HFF-Myc (cell line): ENCODE measurements at regions not wholly inside any gene's neighbourhood (a gene's known extent, or its start where the extent isn't known, plus 50 kb on each side); places are given as distances from the start of the nearest gene placed in this dataset.

Source experiments
- DNase-seq: peaks from one replicate; pipeline ENCODE4 v3.0.0-alpha.2; 2011; ENCODE audit warnings: low read depth; ENCODE audit errors: extremely low read depth
- H3K4me3 ChIP-seq: replicated peaks from 2 replicates; pipeline ENCODE4 v1.5.1; 2011; ENCODE audit warnings: low read depth, mild to moderate bottlenecking, control low read depth, low read length
- CTCF ChIP-seq: IDR thresholded peaks from 2 replicates; pipeline ENCODE4 v1.5.1; 2012; ENCODE audit warnings: mild to moderate bottlenecking, low read depth, low read length, control low read depth; ENCODE audit errors: missing control alignments

DNA sequence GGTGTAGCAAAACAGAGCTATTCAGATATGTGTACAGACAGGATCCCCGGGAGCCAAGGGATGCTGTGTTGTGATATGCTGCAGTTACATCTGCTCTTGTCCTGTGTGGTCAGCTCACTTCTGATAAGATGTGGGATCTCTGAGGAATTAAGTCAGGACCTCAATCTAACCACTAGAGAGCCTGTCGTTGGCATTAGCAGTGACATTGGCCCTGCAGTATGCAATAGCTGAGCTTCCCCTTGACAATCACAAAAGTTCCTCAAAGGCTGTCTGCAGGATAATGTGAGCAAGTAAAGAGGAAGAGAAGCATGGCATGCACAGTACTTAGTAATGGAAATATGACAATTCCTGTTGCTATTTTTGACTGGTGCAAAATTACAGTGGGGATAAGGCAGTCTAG, 203.4 kb upstream of the MIR17HG start:
- no peak for DNase-seq
- H3K4me3 ChIP-seq = no peak overlapping the region
- TF ChIP-seq CTCF = no peak

- TF ChIP-seq CTCF = no peak
- DNase-seq = no peak
Measured at GRCh38 chr13:91144486-91144885, 203.0 kb upstream of the MIR17HG start.

DNA sequence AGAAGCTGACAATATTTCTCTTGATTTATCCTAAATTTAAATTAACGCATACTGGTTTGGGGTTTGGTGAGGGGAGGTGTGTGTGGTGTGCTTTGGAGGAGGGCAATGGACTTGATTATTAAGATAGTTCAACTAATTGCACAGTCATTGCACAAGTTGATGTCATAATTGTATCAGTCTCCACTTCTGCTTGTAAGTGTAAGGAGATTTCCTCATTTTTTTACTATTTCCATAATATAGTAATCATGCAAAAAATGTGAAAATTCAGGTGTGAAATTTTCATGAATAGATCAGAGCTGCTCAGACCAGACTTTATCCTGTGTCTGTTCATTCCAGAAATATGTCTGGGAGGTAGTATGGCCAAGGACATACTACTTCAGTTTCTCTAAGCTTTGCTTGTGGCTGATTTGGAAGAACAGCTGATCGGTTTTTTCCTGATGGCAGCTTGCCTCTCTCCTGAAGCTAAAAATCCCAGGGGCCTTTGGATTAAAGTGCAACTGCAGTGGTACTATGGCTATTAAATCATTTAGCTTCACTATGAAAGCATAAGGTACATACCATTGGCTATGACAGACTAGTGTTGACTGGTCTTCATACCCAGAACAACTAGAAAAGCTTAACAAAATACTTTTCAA, 201.8 kb upstream of the MIR17HG start:
- TF ChIP-seq CTCF = no peak
- no peak for DNase-seq
- H3K4me3 ChIP-seq = no peak overlapping the region

More at GRCh38 chr13:91144486-91144885, 203.0 kb upstream of the MIR17HG start:
- no peak overlapping the region for H3K4me3 ChIP-seq

DNA sequence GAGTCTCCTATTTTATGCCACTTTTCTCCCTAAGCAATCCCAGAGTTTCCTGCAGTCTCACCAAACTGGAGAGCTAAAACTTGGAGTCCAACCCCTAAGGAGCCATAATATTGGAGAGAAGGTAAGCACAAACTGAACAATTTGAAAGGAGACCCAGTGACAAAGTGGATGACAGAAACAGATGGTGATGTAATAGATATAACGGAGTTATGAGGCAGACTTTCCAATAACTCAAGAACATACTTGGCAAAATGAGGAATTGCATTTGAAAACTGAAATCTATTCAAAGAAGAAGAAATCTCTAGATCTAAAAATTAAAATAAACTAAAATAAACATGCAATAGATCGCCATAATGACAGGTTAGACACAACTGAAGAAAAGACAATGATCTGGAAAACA, 200.9 kb upstream of the MIR17HG start:
- no peak for DNase-seq
- no peak for TF ChIP-seq CTCF
- no peak overlapping the region for H3K4me3 ChIP-seq

DNA sequence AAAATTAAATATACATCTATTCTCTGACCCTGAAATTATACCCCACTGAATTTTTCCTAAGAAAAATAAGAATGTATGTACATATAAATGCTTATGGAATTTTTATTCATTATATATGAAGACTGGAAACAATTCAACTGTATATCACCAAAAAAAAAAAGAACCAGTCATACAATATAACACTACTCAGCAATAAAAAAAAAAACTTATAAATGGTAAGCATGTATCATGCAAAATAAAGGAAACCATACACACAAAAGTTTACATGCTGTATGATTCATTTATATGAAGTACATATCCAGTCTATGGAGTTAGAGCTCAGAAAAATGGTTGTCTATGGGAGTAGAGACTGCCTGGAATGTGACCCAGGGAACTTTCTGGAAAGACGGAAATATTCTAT, 199.4 kb upstream of the MIR17HG start:
- no peak for TF ChIP-seq CTCF
- no peak overlapping the region for H3K4me3 ChIP-seq
- DNase-seq = no peak

DNA sequence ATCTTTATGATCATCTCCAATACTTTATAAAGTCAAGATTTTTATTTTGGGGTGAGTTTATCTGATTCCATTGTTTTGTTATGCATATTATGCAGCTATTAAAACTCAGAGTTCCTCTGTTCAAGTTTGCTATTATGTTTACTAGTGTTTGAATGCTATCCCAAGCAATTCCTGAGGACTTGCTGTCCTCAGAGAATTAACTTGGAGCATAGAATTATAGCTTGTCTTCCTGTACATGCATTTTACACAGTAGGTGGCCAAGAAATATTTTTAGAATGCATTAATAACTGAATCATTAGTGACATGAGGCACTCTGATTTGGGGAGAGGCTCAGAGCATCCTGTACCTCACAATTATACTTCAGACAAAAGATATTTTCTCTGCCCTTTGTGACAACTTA, 195.6 kb upstream of the MIR17HG start:
- no peak overlapping the region for H3K4me3 ChIP-seq
- no peak for DNase-seq
- TF ChIP-seq CTCF = no peak

- no peak for TF ChIP-seq CTCF
- no peak for DNase-seq
- no peak overlapping the region for H3K4me3 ChIP-seq
Measured at GRCh38 chr13:91153372-91153771, 194.1 kb upstream of the MIR17HG start.
